ENCODE measurements at regions not wholly inside any gene's neighbourhood (a gene's known extent, or its start where the extent isn't known, plus 50 kb on each side); places are given as distances from the start of the nearest gene placed in this dataset.

- TF ChIP-seq, protein P1, sequence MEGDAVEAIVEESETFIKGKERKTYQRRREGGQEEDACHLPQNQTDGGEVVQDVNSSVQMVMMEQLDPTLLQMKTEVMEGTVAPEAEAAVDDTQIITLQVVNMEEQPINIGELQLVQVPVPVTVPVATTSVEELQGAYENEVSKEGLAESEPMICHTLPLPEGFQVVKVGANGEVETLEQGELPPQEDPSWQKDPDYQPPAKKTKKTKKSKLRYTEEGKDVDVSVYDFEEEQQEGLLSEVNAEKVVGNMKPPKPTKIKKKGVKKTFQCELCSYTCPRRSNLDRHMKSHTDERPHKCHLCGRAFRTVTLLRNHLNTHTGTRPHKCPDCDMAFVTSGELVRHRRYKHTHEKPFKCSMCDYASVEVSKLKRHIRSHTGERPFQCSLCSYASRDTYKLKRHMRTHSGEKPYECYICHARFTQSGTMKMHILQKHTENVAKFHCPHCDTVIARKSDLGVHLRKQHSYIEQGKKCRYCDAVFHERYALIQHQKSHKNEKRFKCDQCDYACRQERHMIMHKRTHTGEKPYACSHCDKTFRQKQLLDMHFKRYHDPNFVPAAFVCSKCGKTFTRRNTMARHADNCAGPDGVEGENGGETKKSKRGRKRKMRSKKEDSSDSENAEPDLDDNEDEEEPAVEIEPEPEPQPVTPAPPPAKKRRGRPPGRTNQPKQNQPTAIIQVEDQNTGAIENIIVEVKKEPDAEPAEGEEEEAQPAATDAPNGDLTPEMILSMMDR (IDR thresholded peaks at IDR 0.05; ENCODE audit: control insufficient read depth, extremely low read depth, insufficient read depth) = no peak
- no peak for DNase-seq (ENCODE audit: low read depth)
- H3K4me3 ChIP-seq (ENCODE audit: low read depth, low read length) = no peak overlapping the region
Measured at GRCh38 chr22:48592066-48592345, 1235.7 kb downstream of the BRD1 start.

DNA sequence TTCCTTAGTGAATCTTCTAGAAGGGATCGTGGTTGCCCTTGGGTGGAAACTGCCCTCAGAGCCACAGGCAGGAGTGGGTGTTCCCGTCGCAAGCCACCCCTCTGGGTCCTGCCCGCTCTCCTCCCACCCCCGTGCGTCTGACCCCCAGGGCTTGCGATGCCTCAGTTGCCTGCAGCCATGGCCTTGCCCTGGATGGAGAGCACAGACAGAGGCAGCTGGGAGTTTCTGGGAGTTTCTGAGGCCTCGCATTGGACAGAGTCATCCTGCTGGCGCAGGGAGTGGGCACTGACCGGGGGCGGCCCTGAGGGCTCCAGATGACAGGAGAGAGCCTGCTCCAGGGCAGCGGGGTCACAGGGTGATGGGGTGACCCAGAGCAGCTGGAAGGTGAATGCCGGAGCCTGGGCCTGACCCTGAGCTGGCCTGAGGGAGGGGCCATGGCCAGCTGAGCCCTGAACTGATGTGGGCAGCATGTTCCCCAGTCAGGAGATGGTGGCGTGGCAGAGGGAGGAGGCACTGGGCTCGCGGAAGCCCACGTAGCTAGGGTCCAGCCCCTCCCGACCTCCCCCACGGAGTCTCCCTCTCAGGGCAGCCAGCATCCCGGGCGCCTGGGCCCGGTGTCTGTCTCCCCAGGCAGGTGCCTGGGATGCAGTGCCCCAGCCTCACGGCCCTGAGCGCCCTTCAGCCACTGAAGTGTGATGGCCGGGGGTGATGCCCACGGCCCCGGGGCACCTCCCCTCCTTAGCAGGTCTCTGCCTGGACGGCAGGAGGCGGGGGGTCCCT lies 1236.2 kb downstream of the BRD1 start:
- TF ChIP-seq, protein P1 (IDR thresholded peaks at IDR 0.05; ENCODE audit: control insufficient read depth, extremely low read depth, insufficient read depth) = no peak
- no peak for DNase-seq (ENCODE audit: low read depth)
- H3K4me3 ChIP-seq (ENCODE audit: low read depth, low read length) = no peak overlapping the region

GRCh38 chr22:48589901-48590300 lies 1237.8 kb downstream of the BRD1 start:
- H3K4me3 ChIP-seq (ENCODE audit: low read depth, low read length) = no peak overlapping the region
- DNase-seq (ENCODE audit: low read depth) = no peak
- TF ChIP-seq, protein P1 (IDR thresholded peaks at IDR 0.05; ENCODE audit: control insufficient read depth, extremely low read depth, insufficient read depth) = no peak

GRCh38 chr22:48588878-48589450 lies 1238.7 kb downstream of the BRD1 start:
- no peak for DNase-seq (ENCODE audit: low read depth)
- H3K4me3 ChIP-seq (ENCODE audit: low read depth, low read length) = no peak overlapping the region
- TF ChIP-seq, protein P1 (IDR thresholded peaks at IDR 0.05; ENCODE audit: control insufficient read depth, extremely low read depth, insufficient read depth) = no peak

- no peak for DNase-seq (ENCODE audit: low read depth)
- H3K4me3 ChIP-seq (ENCODE audit: low read depth, low read length) = no peak overlapping the region
- TF ChIP-seq, protein P1 (IDR thresholded peaks at IDR 0.05; ENCODE audit: control insufficient read depth, extremely low read depth, insufficient read depth) = no peak
Measured at GRCh38 chr22:48588151-48588877, 1239.4 kb downstream of the BRD1 start.

- DNase-seq (ENCODE audit: low read depth) = no peak
- TF ChIP-seq, protein P1 (IDR thresholded peaks at IDR 0.05; ENCODE audit: control insufficient read depth, extremely low read depth, insufficient read depth) = no peak
- H3K4me3 ChIP-seq (ENCODE audit: low read depth, low read length) = no peak overlapping the region
Measured at GRCh38 chr22:48587236-48587865, 1240.3 kb downstream of the BRD1 start.
